Activated T-helper 2 cell treated with anti-CD3 and anti-CD28 coated beads, Interferon-gamma antibody, Interleukin-2, Interleukin-4, amounts not matched to agents 10 μg/mL and 5 μg/mL and 100 μg/mL, durations not matched to agents 14 hours and 24 hours and 36 hours (primary cell): ENCODE measurements at regions not wholly inside any gene's neighbourhood (a gene's known extent, or its start where the extent isn't known, plus 50 kb on each side); places are given as distances from the start of the nearest gene placed in this dataset.
"Not testable (repeated sequence)": the region's sequence is repeated elsewhere in the genome, so short reads cannot be mapped to it uniquely, and the experiment has no call there.

Source experiments
- DNase-seq: peaks from one replicate; pipeline ENCODE4 v3.0.0; 2021; ENCODE audit warnings: low spot score
- H3K27ac Mint-ChIP-seq: one replicate; pipeline ENCODE4 v1.8.0; 2021; ENCODE audit warnings: mixed read lengths
- H3K27me3 Mint-ChIP-seq: one replicate; pipeline ENCODE4 v1.8.0; 2021; ENCODE audit warnings: low read depth, mixed read lengths
- H3K36me3 Mint-ChIP-seq: one replicate; pipeline ENCODE4 v1.8.0; 2021; ENCODE audit warnings: low read depth, mixed read lengths
- H3K4me1 Mint-ChIP-seq: one replicate; pipeline ENCODE4 v1.8.0; 2021; ENCODE audit warnings: low read depth, mixed read lengths
- H3K4me3 Mint-ChIP-seq: one replicate; pipeline ENCODE4 v1.8.0; 2021; ENCODE audit warnings: low read depth, mild to moderate bottlenecking, moderate library complexity, mixed read lengths
- H3K9me3 Mint-ChIP-seq: one replicate; pipeline ENCODE4 v1.8.0; 2021; ENCODE audit warnings: mixed read lengths
- intact Hi-C: fragments of 100-400 bp; cut with micrococcal nuclease; formaldehyde crosslinking; loops from one replicate; pipeline ENCODE4 v1.15.1; 2023

- intact Hi-C loops: no loop called here
- DNase-seq: no peak
- no peak overlapping the region for H3K27ac Mint-ChIP-seq
- H3K36me3 Mint-ChIP-seq: no peaks in the 10 kb centered on the region
- H3K9me3 Mint-ChIP-seq: peaks cover 14% of the 10 kb centered on the region
- no peaks in the 10 kb centered on the region for H3K27me3 Mint-ChIP-seq
- no peak overlapping the region for H3K4me3 Mint-ChIP-seq
- H3K4me1 Mint-ChIP-seq: no peaks in the 10 kb centered on the region
Measured at GRCh38 chr15:36175741-36176291, 403.6 kb upstream of the CDIN1 start.

DNA sequence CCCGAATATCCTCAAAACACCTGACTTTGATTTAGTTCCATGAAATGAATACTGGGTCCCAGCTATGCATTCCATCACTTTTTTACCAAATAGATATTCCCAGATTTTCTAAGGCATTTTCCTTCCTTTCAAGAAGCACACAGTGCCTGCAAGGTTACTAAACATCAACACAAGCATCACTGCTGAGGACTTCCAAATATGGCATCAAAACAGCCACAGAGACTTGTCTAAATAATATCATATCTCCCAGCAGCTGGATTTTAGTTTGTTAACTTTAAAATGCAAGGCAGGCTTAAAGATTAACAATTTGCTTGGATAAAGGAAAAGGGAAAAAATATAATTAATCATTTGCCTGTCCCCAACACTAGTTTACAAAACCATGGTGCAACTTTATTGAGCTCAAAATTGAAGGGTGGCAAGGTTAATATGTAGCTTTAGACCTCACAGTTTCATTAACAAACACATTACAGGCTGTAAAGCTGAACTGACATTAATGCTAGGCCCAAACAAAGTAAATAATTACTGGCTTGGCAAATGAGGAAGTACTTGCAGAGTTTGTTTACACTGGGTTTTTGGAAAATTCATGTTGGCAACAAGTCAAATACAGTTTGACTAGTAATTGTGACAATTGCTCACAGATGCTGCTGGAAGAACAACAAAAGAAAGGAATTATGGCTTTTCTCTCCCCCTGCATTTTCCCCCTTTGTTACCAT lies 401.7 kb upstream of the CDIN1 start:
- Mint-ChIP-seq H3K9me3 (peaks cover 13% of the 10 kb centered on the region), H3K4me3 (no peak overlapping the region), H3K27me3 (no peaks in the 10 kb centered on the region), H3K27ac (no peak overlapping the region), H3K36me3 (no peaks in the 10 kb centered on the region), H3K4me1 (no peaks in the 10 kb centered on the region)
- intact Hi-C loops: no loop called here
- no peak for DNase-seq

DNA sequence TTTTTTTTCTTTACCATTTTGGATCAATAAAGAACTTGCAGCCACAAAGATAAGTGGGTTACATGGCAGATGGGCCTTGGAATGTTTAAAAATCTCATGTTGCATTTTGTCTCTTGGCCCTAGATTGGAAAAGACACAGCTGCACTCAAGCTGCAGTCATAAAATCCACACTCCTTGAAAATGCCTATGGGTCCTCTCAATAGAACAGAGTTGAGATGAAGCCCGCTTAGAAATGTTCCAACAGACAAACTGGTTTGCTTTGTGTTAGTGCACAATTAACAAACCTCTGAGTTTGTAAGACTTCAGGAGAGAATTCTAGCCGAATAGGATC lies 401.2 kb upstream of the CDIN1 start:
- peaks cover 14% of the 10 kb centered on the region for H3K9me3 Mint-ChIP-seq
- no peak overlapping the region for H3K27ac Mint-ChIP-seq

GRCh38 chr15:36183201-36183600 lies 396.2 kb upstream of the CDIN1 start:
- H3K36me3 Mint-ChIP-seq: no peaks in the 10 kb centered on the region
- intact Hi-C loops: no loop called here
- no peak overlapping the region for H3K27ac Mint-ChIP-seq
- no peak overlapping the region for H3K4me3 Mint-ChIP-seq
- H3K9me3 Mint-ChIP-seq: peaks cover 14% of the 10 kb centered on the region
- no peaks in the 10 kb centered on the region for H3K4me1 Mint-ChIP-seq
- DNase-seq: no peak
- H3K27me3 Mint-ChIP-seq: no peaks in the 10 kb centered on the region

More for the DNA sequence above, 401.2 kb upstream of the CDIN1 start:
- Mint-ChIP-seq H3K4me3 (no peak overlapping the region), H3K27me3 (no peaks in the 10 kb centered on the region), H3K36me3 (no peaks in the 10 kb centered on the region), H3K4me1 (no peaks in the 10 kb centered on the region)
- intact Hi-C loops: no loop called here
- DNase-seq: no peak

GRCh38 chr15:36185438-36185837 lies 394.0 kb upstream of the CDIN1 start:
- Mint-ChIP-seq H3K27me3 (no peaks in the 10 kb centered on the region), H3K27ac (no peak overlapping the region)
- DNase-seq: no peak

GRCh38 chr15:36185845-36186244 lies 393.6 kb upstream of the CDIN1 start:
- H3K9me3 Mint-ChIP-seq: peaks cover 10% of the 10 kb centered on the region
- H3K4me3 Mint-ChIP-seq: no peak overlapping the region
- intact Hi-C loops: no loop called here
- H3K4me1 Mint-ChIP-seq: no peaks in the 10 kb centered on the region
- no peak for DNase-seq
- no peak overlapping the region for H3K27ac Mint-ChIP-seq
- no peaks in the 10 kb centered on the region for H3K36me3 Mint-ChIP-seq
- no peaks in the 10 kb centered on the region for H3K27me3 Mint-ChIP-seq

More at GRCh38 chr15:36185438-36185837, 394.0 kb upstream of the CDIN1 start:
- Mint-ChIP-seq H3K9me3 (peaks cover 6% of the 10 kb centered on the region), H3K4me3 (no peak overlapping the region), H3K36me3 (no peaks in the 10 kb centered on the region), H3K4me1 (no peaks in the 10 kb centered on the region)
- intact Hi-C loops: no loop called here

DNA sequence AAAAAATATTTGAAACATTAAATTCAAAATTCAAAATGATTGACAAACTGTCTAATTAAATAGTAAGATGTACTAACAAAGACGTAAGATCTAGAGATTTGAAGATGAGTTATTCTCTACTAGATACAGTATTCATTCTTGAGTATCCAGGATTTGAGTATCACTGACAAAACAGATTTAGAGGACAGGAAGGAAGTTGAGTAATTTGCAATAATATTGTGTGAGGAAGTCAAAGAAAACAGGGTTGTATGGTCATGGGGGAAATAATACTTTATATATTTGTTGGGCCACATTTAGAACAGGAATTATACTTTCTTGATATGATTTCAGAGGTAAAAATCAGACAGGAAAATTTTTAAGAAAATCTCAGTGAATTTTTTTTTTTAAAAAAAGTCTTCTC lies 393.1 kb upstream of the CDIN1 start:
- intact Hi-C loops: no loop called here
- no peak for DNase-seq
- Mint-ChIP-seq H3K4me1 (no peaks in the 10 kb centered on the region), H3K4me3 (no peak overlapping the region), H3K9me3 (peaks cover 10% of the 10 kb centered on the region), H3K27ac (no peak overlapping the region), H3K27me3 (no peaks in the 10 kb centered on the region), H3K36me3 (no peaks in the 10 kb centered on the region)

DNA sequence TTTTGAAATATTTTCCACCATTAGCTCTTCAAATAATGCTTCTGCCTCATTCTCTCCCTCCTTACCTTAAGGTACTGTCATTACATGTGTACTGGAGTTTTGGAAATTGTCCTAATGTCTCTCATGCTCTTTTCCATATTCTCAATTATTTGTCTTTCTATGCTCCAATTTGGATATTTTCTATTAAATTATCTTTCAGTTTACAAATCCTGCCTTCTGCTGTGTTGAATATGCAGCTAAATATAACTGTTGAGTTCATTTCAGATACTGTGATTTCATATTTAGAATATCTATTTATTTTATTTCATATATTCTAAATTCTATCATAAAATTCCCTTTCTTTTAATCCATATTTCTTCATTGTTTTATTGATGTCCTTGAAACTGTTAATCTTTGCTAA lies 388.0 kb upstream of the CDIN1 start:
- H3K4me1 Mint-ChIP-seq: no peaks in the 10 kb centered on the region
- H3K27me3 Mint-ChIP-seq: no peaks in the 10 kb centered on the region
- H3K27ac Mint-ChIP-seq: no peak overlapping the region
- DNase-seq: no peak
- intact Hi-C loops: no loop called here
- peaks cover 9% of the 10 kb centered on the region for H3K9me3 Mint-ChIP-seq
- H3K36me3 Mint-ChIP-seq: no peaks in the 10 kb centered on the region
- no peak overlapping the region for H3K4me3 Mint-ChIP-seq

DNA sequence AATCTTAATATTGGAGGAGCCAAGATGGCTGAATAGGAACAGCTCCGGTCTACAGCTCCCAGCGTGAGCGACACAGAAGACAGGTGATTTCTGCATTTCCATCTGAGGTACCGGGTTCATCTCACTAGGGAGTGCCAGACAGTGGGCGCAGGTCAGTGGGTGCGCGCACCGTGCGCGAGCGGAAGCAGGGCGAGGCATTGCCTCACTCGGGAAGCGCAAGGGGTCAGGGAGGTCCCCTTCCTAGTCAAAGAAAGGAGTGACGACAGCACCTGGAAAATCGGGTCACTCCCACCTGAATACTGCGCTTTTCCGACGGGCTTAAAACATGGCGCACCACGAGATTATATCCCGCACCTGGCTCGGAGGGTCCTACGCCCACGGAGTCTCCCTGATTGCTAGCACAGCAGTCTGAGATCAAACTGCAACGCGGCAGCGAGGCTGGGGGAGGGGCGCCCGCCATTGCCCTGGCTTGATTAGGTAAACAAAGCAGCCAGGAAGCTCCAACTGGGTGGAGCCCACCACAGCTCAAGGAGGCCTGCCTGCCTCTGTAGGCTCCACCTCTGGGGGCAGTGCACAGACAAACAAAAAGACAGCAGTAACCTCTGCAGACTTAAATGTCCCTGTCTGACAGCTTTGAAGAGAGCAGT lies 383.9 kb upstream of the CDIN1 start:
- H3K9me3 Mint-ChIP-seq, H3K27ac Mint-ChIP-seq, intact Hi-C loops, H3K27me3 Mint-ChIP-seq, DNase-seq, H3K4me3 Mint-ChIP-seq, H3K4me1 Mint-ChIP-seq, H3K36me3 Mint-ChIP-seq: not testable (repeated sequence)

DNA sequence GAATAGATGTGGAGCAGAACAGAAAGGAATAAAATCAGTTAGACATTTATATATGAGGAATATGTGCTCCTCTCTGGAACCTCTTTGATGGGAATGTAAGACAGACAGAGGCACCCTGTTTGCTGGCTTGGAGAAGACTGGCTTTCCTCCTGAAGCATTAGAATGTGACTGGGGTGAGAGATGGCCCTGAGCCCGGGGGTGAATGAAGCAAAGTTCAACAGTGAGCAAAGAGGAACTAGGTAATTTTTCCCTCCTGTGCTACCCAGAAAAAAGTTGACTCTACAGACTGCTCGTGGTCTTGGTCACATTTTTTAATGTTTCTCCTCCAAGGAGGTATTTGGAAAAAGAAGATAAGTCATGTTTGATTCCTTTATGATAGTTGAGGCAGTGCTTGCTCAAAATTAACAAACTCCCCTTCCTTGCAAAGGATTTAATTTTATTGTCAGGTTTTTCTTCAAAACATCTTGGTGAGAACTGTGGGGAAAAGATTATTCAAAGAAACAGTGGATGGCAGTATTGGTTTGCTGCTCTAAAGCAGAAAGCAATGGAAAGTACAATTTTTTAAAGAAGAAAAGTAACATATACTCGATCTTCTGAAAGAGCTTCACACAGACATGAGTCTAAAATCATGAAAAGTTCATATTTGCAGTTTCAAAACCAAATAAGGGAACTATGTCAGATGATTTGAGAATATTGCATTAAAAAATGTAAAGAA lies 370.4 kb upstream of the CDIN1 start:
- intact Hi-C loops: no loop called here
- no peak overlapping the region for H3K27ac Mint-ChIP-seq

GRCh38 chr15:36210426-36210825 lies 369.0 kb upstream of the CDIN1 start:
- peaks cover 26% of the 10 kb centered on the region for H3K9me3 Mint-ChIP-seq
- DNase-seq: no peak
- no peak overlapping the region for H3K27ac Mint-ChIP-seq
- H3K4me1 Mint-ChIP-seq: no peaks in the 10 kb centered on the region
- H3K36me3 Mint-ChIP-seq: no peaks in the 10 kb centered on the region
- intact Hi-C loops: no loop called here
- no peaks in the 10 kb centered on the region for H3K27me3 Mint-ChIP-seq
- no peak overlapping the region for H3K4me3 Mint-ChIP-seq

More for the DNA sequence above, 370.4 kb upstream of the CDIN1 start:
- no peak overlapping the region for H3K4me3 Mint-ChIP-seq
- H3K9me3 Mint-ChIP-seq: peaks cover 24% of the 10 kb centered on the region
- H3K4me1 Mint-ChIP-seq: no peaks in the 10 kb centered on the region
- DNase-seq: no peak
- no peaks in the 10 kb centered on the region for H3K27me3 Mint-ChIP-seq
- no peaks in the 10 kb centered on the region for H3K36me3 Mint-ChIP-seq

- Mint-ChIP-seq H3K9me3 (peaks cover 31% of the 10 kb centered on the region), H3K27ac (no peak overlapping the region), H3K4me1 (no peaks in the 10 kb centered on the region), H3K4me3 (no peak overlapping the region), H3K27me3 (no peaks in the 10 kb centered on the region), H3K36me3 (no peaks in the 10 kb centered on the region)
- intact Hi-C loops: no loop called here
- no peak for DNase-seq
Measured at GRCh38 chr15:36218322-36218721, 361.1 kb upstream of the CDIN1 start.

DNA sequence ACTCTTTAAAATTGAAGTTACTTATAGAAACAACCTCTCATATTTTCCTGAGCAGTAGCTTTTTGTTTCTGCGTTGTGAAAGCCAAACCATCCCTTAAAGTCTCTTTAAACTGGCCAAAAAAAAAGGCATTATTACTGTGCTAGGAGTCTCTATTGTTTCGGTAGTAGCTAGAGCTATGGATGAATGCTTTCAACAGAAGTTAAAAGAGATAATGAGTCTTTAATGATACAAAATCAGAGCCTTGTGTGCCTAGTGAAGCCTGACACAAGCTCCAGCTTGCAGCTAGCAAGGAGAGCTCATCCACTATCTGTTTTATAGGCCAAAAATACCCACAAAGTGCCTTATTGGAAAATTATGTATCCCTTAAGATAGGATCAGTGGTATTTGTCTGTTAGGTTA lies 360.4 kb upstream of the CDIN1 start:
- no peaks in the 10 kb centered on the region for H3K27me3 Mint-ChIP-seq
- intact Hi-C loops: no loop called here

More for the DNA sequence above, 360.4 kb upstream of the CDIN1 start:
- Mint-ChIP-seq H3K27ac (no peak overlapping the region), H3K4me3 (no peak overlapping the region), H3K4me1 (no peaks in the 10 kb centered on the region), H3K9me3 (peaks cover 31% of the 10 kb centered on the region), H3K36me3 (no peaks in the 10 kb centered on the region)
- no peak for DNase-seq
